GM12892 (cell line): ENCODE measurements at regions not wholly inside any gene's neighbourhood (a gene's known extent, or its start where the extent isn't known, plus 50 kb on each side); places are given as distances from the start of the nearest gene placed in this dataset.

Experiments used
- POLR2AphosphoS5 ChIP-seq: IDR thresholded peaks from 2 replicates; pipeline ENCODE4 v1.6.1; 2011; ENCODE audit warnings: low read depth, low read length, control low read depth
- TAF1 ChIP-seq: IDR thresholded peaks from 2 replicates; pipeline ENCODE4 v1.6.1; 2011; ENCODE audit warnings: low read depth, mild to moderate bottlenecking, control low read depth, low read length, borderline replicate concordance

DNA sequence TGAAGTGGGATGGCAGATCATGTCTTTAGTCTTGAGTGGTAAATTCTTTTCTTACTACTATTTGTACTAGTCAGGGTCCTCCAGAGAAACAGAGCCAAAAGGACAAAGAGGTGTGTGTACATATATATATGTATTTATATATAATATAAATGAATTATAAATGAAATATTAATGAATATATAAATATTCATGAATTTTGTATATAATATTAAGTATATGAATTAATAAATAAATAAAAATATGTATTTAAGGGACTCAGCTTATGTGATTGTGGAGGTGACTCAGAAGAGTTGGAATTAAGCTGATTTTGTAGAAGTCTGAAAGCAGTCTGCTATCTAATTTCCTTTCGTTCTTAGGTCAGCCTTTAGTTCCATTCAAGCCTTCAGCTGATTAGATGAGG lies 265.3 kb upstream of the MMS22L start:
- no peak for TF ChIP-seq TAF1
- no peak for TF ChIP-seq POLR2AphosphoS5
